Tibial nerve (tissue), 4 donors: ENCODE measurements at regions not wholly inside any gene's neighbourhood (a gene's known extent, or its start where the extent isn't known, plus 50 kb on each side); places are given as distances from the start of the nearest gene placed in this dataset.

Experiments used
- CTCF ChIP-seq, 5 experiments: fragments of 200-600 bp in 3 of 5; fragments of 450-650 bp in 2 of 5; sonication (generic) in 3 of 5; IDR thresholded peaks; one replicate each; pipeline ENCODE4 v1.5.1; 2016 to 2019; ENCODE audit warnings: antibody characterized with exemption in 5 of 5, mild to moderate bottlenecking in 3 of 5, moderate library complexity in 2 of 5
- EP300 ChIP-seq, 2 donors: sonication (generic); formaldehyde crosslinking; IDR thresholded peaks; one replicate each; pipeline ENCODE4 v1.6.1; 2017; ENCODE audit warnings: antibody characterized with exemption in 2 of 2, mild to moderate bottlenecking in 1 of 2
- POLR2A ChIP-seq, 2 donors: fragments of 450-650 bp; IDR thresholded peaks; one replicate each; pipeline ENCODE4 v1.6.1; 2017; ENCODE audit warnings: antibody characterized with exemption in 2 of 2, mild to moderate bottlenecking in 2 of 2, moderate library complexity in 2 of 2

GRCh38 chr5:84589926-84590325 lies 205.2 kb upstream of the EDIL3 start:
- TF ChIP-seq CTCF (IDR thresholded peaks at IDR 0.05) (no peak), EP300 (IDR thresholded peaks at IDR 0.05) (no peak), POLR2A (IDR thresholded peaks at IDR 0.05) (no peak)
